Prostate gland (tissue), 2 donors: ENCODE measurements at regions not wholly inside any gene's neighbourhood (a gene's known extent, or its start where the extent isn't known, plus 50 kb on each side); places are given as distances from the start of the nearest gene placed in this dataset.
"Not testable (repeated sequence)": the region's sequence is repeated elsewhere in the genome, so short reads cannot be mapped to it uniquely, and the experiment has no call there.

Experiments
- DNase-seq: peaks from one replicate; pipeline ENCODE4 v3.0.0-alpha.2; 2019; ENCODE audit warnings: low spot score
- H3K27ac ChIP-seq, 2 donors: fragments of 200-600 bp; sonication (generic); 2 replicates each; pipeline ENCODE4 v1.5.1; 2017 to 2019
- H3K27me3 ChIP-seq: fragments of 200-600 bp; sonication (generic); replicated peaks from 2 replicates; pipeline ENCODE4 v1.5.1; 2019; ENCODE audit not compliant: insufficient read depth
- H3K36me3 ChIP-seq, 2 donors: fragments of 200-600 bp; sonication (generic); 1 replicate in 1 of 2; 2 replicates in 1 of 2; pipeline versions ENCODE4 v1.5.1 to v1.8.1; 2017 to 2019
- H3K4me1 ChIP-seq: fragments of 200-600 bp; sonication (generic); replicated peaks from 2 replicates; pipeline ENCODE4 v1.5.1; 2019
- H3K4me3 ChIP-seq, 2 donors: fragments of 200-600 bp; sonication (generic); 2 replicates each; pipeline ENCODE4 v1.5.1; 2017 to 2019
- H3K9me3 ChIP-seq: fragments of 200-600 bp; sonication (generic); 2 replicates; pipeline ENCODE4 v1.5.1; 2017
- CTCF ChIP-seq, 4 experiments: fragments of 200-600 bp in 2 of 4; fragments of 450-650 bp in 2 of 4; sonication (generic) in 2 of 4; IDR thresholded peaks; 1 replicate in 3 of 4; 2 replicates in 1 of 4; pipeline ENCODE4 v1.5.1; 2016 to 2019; ENCODE audit warnings: antibody characterized with exemption in 4 of 4, mild to moderate bottlenecking in 2 of 4, moderate library complexity in 2 of 4
- POLR2A ChIP-seq: fragments of 450-650 bp; IDR thresholded peaks from one replicate; pipeline ENCODE4 v1.6.1; 2016; ENCODE audit warnings: antibody characterized with exemption, mild to moderate bottlenecking
- POLR2AphosphoS5 ChIP-seq: sonication (generic); formaldehyde crosslinking; IDR thresholded peaks from one replicate; pipeline ENCODE4 v1.6.1; 2017; ENCODE audit warnings: antibody characterized with exemption
- WGBS: methylation state at CpG from one replicate; pipeline ENCODE4 v1.1.5; 2018; 5-methylcytosine and 5-hydroxymethylcytosine counted together
- intact Hi-C: fragments of 100-400 bp; cut with DNase I; formaldehyde crosslinking; loops from one replicate; pipeline ENCODE4 v1.14.2; 2022

DNA sequence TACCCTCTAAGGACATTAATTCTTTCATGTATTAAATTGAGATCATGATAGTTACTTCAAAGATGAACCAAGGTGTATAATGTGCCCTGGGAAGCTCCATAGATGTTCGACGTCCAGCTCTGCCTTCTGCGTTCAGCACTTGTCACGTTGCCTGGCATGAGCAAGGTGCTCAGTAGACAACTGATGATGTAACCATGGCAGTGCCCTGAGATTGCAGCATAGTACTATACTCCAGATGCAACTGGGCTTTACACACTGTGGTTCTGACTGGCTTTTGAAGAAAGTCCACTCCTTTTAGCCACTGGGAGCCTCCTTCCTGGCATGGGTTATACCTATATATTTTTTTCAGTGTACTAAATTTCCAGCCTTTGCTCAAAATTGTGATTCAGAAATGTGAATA lies 355.8 kb upstream of the SORCS1 start:
- intact Hi-C loops = no loop called here
- TF ChIP-seq POLR2AphosphoS5 (no peak), CTCF (IDR thresholded peaks at IDR 0.05) (no peak), POLR2A (no peak)
- no peak overlapping the region for H3K4me3 ChIP-seq
- 93% methylated on average over 4 of the region's 4 CpGs for WGBS
- DNase-seq = no peak
- no peaks in the 10 kb centered on the region for H3K36me3 ChIP-seq
- no peaks in the 10 kb centered on the region for H3K4me1 ChIP-seq
- H3K27me3 ChIP-seq = no peaks in the 10 kb centered on the region
- H3K9me3 ChIP-seq = no peaks in the 10 kb centered on the region
- H3K27ac ChIP-seq = no peak overlapping the region

- H3K4me3 ChIP-seq = no peak overlapping the region
- no peak overlapping the region for H3K27ac ChIP-seq
- no peaks in the 10 kb centered on the region for H3K9me3 ChIP-seq
- H3K4me1 ChIP-seq = no peaks in the 10 kb centered on the region
- TF ChIP-seq POLR2A (no peak), CTCF (IDR thresholded peaks at IDR 0.05) (no peak), POLR2AphosphoS5 (no peak)
- intact Hi-C loops = no loop called here
- DNase-seq = no peak
- H3K27me3 ChIP-seq = no peaks in the 10 kb centered on the region
- H3K36me3 ChIP-seq = no peaks in the 10 kb centered on the region
- 79% methylated on average over 4 of the region's 4 CpGs for WGBS
These were observed 353.3 kb upstream of the SORCS1 start for GRCh38 chr10:107517811-107518210.

GRCh38 chr10:107516349-107516748 lies 351.8 kb upstream of the SORCS1 start:
- no peak for DNase-seq
- WGBS = 78% methylated on average over 4 of the region's 4 CpGs
- TF ChIP-seq CTCF (IDR thresholded peaks at IDR 0.05) = no peak
- no peak for TF ChIP-seq POLR2A
- TF ChIP-seq POLR2AphosphoS5 = no peak
- Histone ChIP-seq H3K4me3 (no peak overlapping the region), H3K9me3 (no peaks in the 10 kb centered on the region), H3K4me1 (no peaks in the 10 kb centered on the region), H3K27me3 (no peaks in the 10 kb centered on the region), H3K36me3 (no peaks in the 10 kb centered on the region), H3K27ac (no peak overlapping the region)
- intact Hi-C loops = no loop called here

- DNase-seq, intact Hi-C loops, H3K4me3 ChIP-seq, H3K9me3 ChIP-seq, H3K27me3 ChIP-seq, H3K4me1 ChIP-seq, H3K36me3 ChIP-seq, H3K27ac ChIP-seq: not testable (repeated sequence)
- WGBS = 0% methylated on average over 1 of the region's 1 CpG
These were observed 339.5 kb upstream of the SORCS1 start for GRCh38 chr10:107504011-107504410.

- no peaks in the 10 kb centered on the region for H3K27me3 ChIP-seq
- 85% methylated on average over 1 of the region's 1 CpG for WGBS
- intact Hi-C loops = no loop called here
- TF ChIP-seq POLR2AphosphoS5 (no peak), CTCF (IDR thresholded peaks at IDR 0.05) (no peak), POLR2A (no peak)
- no peak overlapping the region for H3K27ac ChIP-seq
- H3K4me3 ChIP-seq = no peak overlapping the region
- no peaks in the 10 kb centered on the region for H3K4me1 ChIP-seq
- H3K36me3 ChIP-seq = no peaks in the 10 kb centered on the region
- H3K9me3 ChIP-seq = no peaks in the 10 kb centered on the region
- DNase-seq = no peak
These were observed 337.9 kb upstream of the SORCS1 start for GRCh38 chr10:107502229-107502985.
